Activated naive CD4-positive, alpha-beta T cell treated with Interleukin-2 at 50 U/mL for 16 hours (primary cell): ENCODE measurements at regions not wholly inside any gene's neighbourhood (a gene's known extent, or its start where the extent isn't known, plus 50 kb on each side); places are given as distances from the start of the nearest gene placed in this dataset.
"Not testable (repeated sequence)": the region's sequence is repeated elsewhere in the genome, so short reads cannot be mapped to it uniquely, and the experiment has no call there.

Source experiments
- DNase-seq: peaks from one replicate; pipeline ENCODE4 v3.0.0-alpha.2; 2020

DNA sequence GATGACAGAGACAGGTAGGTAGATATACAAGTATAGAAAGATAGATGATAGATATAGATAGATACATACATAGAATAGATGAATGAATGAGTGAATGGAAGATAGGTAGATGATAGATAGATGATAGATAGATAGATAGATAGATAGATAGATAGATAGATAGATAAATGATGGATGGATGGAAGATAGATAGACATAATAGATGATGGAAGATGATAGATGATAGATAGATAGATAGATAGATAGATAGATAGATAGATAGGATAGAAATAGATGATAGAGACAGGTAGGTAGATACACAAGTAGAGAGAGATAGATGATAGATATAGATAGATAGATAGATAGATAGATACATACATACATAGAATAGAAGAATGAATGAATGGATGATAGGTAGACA is 510.1 kb upstream of the AUTS2 start:
- DNase-seq, result no peak

DNA sequence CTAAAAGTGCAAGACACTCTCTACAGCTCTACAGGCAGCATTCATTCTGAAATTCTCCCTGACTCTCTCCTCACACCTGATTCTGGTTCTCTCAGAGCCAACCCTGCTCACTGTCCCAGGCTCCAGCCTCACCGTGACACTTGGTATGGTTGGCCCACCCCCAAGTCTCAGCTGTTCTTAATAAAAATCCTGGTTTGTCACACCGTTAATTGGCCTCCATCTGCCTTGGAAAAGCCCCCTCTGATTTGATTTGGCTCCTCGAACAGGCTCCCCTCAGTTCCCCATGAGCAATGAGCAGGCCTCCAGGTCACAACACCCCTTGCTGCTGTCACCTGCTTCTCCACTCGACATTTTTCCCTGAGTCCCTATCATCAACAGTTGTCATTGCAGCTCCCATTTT is 507.3 kb upstream of the AUTS2 start:
- no peak for DNase-seq

DNA sequence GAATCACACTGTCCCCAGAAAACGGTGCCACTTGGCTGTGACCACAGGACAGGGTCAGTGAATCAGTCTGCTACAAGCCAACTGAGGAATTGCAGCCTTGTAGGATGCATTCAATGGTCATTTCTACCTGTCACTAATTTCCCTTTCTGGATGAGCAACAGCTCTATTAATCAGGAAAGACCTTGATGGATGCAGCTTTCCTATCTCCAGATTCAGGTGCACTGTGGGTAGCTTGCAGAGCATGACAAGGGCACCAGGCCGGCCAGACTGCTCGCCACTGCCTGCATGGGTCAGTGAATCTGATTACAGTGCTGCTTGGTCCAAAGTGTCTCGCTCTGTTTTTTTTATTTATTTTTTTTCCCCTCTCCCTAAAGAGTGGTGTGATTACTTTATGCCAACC is 506.8 kb upstream of the AUTS2 start:
- no peak for DNase-seq

DNA sequence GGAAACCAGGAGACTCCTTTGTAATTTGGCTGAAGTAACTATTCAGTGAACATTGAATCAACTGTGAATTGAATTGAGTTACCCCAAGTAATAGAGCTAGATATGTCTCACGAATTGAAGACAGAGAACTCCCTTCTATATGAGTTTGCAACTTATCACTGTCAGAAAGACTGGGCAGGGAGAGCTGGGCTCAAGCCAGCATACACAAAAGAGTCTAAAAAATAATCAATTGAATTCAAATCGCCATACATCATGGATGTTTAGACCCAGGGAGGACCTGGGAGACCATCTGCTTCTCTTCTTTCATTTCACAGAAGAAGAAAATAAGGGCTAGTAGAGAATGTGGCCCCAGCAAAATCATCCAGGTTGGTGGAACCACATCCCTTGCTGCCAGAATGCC is 503.1 kb upstream of the AUTS2 start:
- no peak for DNase-seq

DNA sequence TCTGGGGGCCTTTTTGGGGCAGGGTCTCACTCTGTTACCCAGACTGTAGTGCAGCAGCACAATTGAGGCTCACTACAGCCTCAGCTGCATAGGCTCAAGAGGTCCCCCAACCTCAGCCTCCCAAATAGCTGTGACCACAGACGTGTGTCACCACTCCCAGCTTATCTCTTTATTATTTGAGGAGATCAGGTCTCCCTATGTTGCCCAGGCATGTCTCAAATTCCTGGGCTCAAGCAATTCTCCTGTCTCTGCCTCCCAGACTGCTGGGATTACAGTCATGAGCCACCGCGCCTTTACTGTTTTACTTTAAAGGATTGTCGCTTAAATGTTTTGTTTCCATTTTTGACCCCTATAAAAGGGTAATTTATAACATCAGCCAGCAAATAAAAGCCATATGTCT is 502.6 kb upstream of the AUTS2 start:
- DNase-seq, result no peak

DNA sequence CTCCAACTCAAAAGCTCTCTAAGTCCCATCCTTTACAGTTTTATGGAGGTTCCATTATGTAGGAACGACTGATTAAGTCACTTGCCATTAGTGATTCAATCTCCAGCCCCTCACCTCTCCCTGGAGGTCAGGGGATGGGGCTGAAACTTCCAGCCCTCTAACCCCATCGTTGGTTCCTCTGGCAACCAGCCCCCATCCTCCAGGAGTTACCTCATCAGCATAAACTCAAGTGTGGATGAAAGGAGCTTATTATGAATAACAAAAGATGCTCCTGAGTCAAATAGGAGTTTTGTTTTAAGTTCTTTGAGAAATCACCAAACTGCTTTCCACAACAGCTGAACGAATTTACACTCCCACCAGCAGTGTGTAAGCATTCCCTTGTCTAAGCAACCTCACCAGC is 494.3 kb upstream of the AUTS2 start:
- DNase-seq, result no peak

DNA sequence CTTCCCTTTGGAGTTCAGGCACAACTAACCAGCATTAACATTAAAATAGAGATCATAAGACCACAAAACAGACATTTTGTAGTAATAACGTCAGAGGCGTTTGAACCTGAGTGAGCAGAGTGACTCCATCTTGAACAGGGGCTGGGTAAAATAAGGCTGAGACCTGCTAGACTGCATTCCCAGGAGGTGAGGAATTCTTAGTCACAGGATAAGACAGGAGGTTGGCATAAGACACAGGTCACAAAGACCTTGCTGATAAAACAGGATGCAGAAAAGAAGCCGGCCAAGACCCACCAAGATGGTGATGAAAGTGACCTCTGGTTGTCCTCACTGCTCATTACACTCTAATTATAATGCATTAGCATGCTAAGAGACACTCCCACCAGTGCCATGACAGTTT is 493.2 kb upstream of the AUTS2 start:
- no peak for DNase-seq

DNA sequence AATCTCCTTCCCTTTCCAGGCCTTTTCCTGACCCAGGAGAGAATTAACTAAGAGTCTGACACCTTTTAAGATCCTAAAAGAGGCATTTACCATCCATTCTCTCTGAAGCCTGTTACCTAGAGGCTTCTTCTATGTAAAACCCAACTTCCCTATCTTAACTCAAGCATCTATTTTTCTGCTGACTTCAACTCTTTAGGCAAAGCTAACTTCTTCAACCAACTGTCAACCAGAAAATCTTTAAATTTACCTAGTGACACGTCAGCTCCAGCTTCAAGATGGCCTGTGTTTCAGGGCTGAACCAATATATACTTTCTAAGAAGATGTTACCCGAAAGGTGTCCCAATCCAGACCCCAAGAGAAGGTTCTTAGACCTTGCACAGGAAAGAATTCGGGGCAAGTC is 492.3 kb upstream of the AUTS2 start:
- no peak for DNase-seq

DNA sequence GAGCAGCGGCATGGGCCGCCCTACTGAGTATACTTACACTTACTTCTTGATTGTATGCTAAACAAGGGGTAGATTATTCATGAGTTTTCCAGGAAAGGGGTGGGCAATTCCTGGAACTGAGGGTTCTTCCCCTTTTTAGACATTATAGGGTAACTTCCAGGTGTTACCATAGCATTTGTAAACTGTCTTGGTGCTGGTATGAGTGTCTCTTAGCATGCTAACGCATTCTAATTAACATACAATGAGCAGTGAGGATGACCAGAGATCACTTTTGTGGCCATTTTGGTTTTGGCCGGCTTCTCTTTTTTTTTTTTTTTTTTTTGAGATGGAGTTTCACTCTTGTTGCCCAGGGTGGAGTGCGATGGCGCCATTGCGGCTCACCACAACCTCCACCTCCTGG is 491.8 kb upstream of the AUTS2 start:
- not testable (repeated sequence) for DNase-seq

DNA sequence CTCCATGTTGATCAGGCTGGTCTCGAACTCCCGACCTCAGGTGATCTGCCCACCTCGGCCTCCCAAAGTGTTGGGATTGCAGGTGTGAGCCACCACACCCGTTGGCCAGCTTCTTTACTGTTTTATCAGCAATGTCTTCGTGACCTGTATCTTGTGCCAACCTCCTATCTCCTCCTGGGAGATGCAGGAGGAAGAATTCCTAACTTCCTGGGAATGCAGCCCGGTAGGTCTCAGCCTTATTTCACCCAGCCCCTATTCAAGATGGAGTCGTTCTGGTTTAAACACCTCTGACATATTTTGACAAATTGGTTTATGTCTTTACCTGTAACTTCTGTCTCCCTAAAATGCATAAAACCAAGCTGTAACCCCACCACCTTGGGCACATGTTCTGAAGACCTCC is 491.3 kb upstream of the AUTS2 start:
- not testable (repeated sequence) for DNase-seq

DNA sequence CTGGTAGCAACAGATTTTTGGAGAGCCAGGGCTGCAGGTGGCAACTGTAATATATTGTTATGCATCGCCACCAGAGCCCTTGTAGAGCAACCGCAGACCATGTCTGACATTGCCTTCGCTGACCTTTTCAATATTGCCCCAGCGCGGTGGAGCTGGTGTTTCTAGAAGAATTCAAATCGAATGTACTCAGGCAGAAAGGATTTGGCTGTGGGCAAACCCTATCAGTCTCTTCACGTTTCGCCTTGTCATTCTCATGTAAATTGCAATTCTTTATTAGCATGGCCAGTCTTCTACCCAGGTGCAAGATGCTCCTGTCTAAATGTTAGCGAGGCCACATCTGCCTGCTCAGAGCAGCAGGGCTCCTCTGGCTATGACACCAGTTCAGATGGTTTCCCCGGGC is 490.2 kb upstream of the AUTS2 start:
- DNase-seq, result no peak

DNA sequence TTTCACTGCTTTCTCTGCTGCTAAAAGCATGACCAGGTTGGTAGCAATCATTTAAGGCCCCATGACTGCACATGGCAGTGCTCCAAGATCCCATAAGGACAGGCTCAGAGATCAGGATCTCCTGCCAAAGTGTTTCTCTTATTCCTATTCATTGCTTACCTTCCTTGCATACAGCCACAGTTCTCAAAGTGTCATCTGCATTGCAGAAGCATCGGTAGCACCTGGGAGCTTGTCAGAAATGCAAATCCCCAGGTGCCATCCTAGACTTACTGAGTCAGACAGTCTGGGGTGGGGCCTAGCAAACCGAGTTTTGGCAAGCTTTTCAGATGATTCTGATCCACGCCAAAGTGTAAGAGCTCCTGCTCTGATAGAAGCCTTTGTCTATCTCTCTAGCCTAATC is 489.0 kb upstream of the AUTS2 start:
- DNase-seq, result no peak

DNA sequence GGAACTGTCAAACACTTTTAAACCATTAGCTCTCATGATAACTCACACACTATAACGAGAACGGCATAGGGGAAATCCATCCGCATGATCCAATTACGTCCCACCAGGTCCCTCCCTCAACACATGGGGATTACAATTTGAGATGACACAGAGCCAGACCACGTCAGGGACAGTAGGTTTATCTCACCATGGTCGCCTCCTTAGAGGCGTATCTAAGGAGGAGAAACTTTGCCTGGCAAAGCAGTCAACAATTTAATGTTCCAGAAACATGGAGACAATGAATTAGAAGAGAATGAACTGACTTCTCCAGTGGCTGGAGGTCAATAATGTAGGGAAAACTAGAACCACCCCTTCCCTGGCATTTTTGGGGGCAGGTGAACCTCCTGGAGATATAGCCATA is 488.4 kb upstream of the AUTS2 start:
- no peak for DNase-seq

DNA sequence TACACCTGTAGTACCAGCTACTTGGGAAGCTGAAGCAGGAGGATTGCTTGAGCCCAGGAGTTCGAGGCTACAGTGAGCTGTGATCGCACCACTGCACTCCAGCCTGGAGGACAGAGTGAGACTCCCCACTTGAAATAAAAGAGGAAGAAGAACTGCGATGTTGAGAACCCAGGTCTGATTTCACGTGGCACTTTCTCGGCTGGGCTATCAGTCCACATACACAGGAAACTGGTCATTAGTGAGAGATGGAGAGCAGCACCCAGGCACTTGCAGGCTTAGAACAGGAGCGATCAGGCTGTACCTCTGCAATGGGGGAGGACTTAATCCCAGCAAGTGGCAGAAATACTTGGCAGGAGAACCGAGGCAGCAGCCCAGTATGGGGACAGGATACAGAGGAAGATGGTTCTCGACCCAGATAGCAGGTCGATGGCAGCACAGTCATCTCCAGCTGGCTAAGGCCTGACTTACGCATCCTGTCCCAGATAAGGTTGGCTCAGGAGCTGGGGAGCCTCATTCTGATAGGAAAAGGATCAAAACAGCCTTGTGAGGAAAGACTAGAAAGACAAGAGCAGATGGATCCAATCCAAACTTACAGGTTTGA is 487.7 kb upstream of the AUTS2 start:
- no peak for DNase-seq

DNA sequence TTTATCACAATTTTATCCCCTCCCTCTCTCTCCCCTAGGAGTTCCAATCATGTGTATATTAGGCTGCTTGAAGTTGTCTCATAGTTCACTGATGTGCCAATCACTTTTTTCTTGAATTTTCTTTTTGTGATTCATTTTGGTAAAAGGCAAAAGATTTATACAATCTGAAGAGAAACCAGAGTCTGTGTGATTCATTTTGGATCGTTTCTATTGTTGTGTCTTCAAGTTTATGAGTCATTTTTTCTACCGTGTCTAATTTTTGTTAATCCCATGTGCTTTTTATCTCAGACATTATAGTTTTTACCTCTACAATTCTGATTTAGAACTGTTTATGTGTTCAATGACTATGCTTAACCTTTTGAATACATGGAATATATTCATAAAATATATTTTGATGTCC is 483.9 kb upstream of the AUTS2 start:
- DNase-seq, result no peak

DNA sequence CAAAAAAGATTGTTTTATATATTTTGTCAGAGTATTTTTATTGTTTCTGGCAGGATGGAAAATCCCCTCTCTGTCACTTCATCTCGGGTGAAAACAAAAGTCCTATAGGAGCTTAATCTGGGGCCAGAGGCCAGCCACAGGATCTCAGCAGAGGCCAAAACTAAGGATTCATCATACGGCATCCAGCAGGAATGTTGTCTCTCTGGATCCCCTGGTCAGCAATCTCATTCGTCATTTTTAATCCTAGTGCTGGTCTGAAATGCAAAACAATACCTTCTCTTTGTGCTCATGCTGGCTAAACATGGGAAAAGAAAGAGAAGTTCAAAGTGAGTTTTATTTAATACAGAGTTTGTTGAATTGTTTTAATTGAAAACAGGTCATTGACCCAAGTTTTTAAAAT is 482.5 kb upstream of the AUTS2 start:
- DNase-seq, result no peak

DNA sequence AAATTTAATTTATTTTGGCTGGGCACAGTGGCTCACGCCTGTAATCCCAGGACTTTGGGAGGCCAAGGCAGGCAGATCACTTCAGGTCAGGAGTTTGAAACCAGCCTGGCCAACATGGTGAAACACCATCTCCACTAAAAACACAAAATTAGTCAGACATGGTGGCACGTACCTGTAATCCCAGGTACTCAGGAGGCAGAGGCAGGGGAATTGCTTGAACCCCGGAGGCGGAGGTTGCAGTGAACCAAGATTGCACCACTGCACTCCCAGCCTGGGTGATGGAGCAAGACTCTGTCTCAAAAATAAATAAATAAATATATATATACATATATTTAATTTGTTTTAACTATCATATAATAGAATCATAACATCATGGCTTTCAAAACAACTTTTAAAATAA is 482.1 kb upstream of the AUTS2 start:
- not testable (repeated sequence) for DNase-seq

DNA sequence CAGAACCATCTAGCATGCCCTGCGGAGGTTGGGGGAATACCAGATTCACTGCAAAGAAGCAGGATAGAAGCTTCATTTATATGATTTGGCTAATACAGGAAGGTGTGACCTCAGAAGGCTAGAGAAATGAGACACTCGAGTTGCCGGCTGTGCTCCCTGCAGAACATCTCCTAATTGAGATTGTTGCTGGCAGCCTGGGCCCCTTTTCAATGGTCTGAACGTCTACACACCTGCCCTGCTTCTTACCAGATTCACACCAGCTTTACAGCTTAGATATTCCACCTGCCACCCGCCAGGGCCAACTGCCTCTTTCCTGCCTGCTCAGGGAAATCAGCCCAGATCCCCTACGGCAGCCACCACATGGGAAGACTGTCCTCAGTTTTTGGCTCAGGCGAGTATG is 475.3 kb upstream of the AUTS2 start:
- DNase-seq, result no peak

DNA sequence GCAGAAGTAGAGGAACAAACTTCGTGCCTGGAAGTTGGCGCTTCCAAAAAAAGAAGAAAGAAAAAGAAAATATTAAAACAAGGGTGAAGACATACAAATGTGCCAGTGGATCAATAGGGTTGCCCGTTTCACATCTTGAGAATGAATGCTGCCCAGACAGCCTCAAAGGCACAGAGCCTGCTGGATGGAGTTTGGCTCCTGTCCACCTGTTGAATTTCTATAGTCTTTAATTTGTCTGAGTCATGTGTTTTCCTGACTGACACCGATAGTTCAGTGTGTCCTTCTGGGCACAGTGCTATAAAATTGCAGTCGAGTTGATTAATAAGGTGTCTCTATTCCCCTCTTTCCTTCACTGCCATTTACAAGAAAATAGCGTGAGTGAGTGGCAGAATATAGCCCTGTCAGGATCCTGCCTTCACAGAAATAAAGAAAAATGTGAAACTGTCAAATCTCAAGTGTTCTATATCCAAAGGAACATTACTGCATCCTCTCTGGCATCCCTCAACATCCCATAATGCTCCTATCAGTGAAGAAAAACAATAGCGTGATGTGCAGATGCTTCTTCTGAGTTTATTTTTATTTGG is 471.3 kb upstream of the AUTS2 start:
- no peak for DNase-seq

DNA sequence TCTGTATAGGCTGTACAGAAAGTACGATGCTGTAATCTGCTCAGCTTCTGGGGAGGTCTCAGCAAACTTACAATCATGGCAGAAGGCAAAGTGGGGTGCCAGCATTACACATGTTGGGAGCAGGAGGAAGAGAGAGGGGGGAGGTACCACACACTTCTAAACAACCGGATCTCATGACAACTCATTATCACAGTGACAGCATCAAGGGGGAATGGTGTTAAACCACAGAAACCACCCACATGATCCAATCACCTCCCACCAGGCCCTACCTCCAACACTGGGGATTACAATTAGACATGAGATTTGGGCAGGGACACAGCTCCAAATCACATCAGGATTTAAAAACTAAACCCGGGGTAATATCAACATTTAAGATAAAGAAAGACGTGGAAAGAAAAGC is 468.8 kb upstream of the AUTS2 start:
- no peak for DNase-seq

DNA sequence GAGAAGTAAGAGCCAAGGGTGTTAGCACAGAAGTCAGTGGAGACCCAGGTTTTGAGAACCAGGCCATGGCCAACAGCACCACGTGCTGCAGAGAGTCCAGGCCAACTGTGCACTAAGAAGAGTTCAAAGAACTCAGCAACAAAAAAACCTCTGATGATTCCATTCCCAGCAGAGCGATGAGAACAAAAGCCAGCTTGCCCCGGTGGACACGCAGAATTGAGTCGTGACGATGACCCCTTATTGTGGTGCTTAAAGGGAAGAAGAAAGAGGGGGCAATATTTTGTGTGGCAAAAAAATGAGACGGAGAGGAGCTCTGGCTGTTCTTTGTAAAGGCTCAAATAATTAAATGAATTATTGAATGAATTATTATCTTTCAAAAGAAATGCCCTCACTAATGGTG is 468.3 kb upstream of the AUTS2 start:
- no peak for DNase-seq

DNA sequence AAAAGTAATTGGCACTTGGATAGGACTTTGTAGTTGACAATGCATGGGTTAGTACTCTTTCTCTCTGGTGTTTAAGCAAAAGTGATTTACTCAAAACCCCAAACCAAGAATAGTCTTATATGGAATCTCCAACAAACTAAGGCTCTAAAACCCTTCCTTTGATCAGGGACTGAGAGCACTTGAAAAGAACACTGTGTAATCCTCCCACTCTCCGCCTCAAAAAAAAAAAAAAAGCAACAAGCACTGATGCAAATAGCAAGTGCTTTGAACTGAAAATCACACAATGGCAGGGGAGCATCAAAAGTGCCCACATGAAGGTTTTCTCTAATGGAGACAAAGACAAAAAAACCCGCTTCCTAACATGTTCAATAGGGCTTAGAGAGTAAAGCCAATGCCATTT is 467.9 kb upstream of the AUTS2 start:
- DNase-seq, result no peak

DNA sequence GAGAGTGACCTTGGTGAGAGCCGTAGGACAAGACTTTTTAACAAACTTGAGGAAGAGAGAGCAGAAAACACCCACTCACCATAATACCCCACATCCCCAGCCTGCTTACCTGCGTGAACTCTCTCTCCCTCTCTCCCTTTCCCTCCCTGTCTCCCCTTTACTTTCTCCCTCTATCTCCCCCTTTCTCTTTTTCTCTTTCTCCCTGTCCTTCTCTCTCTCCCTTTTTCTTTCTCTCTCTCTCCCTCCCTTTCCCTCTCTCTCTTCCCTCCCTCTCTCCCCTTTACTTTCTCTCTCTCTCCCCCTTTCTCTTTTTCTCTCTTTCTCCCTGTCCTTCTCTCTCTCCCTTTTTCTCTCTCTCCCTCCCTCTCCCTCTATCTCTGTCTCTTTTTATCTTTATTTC is 464.0 kb upstream of the AUTS2 start:
- no peak for DNase-seq

DNA sequence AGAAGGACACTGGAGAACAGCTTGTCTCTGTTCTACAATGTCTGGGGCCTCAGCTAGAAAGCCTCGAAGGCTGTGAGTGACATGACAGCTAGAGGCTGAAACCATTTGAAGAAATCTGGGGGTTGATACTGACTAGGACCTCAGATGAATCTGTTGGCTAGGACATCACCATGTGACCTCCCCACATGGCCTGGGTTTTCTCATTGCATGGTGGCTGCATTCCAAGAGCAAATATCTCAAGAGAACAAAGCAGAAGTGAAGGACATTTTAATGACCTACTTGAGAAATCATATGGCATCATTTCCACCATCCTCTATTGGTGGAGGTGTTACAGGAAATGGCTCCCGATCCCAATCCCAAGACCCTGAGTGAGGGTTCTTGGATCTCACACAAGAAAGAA is 450.6 kb upstream of the AUTS2 start:
- no peak for DNase-seq
